Left renal pelvis (tissue), 4 donors: ENCODE measurements at regions not wholly inside any gene's neighbourhood (a gene's known extent, or its start where the extent isn't known, plus 50 kb on each side); places are given as distances from the start of the nearest gene placed in this dataset.
"Not testable (repeated sequence)": the region's sequence is repeated elsewhere in the genome, so short reads cannot be mapped to it uniquely, and the experiment has no call there.

Source experiments
- DNase-seq, 4 donors: peaks; one replicate each; pipeline ENCODE4 v3.0.0-alpha.2; 2013; ENCODE audit warnings: low read depth in 4 of 4, low spot score in 3 of 4

DNA sequence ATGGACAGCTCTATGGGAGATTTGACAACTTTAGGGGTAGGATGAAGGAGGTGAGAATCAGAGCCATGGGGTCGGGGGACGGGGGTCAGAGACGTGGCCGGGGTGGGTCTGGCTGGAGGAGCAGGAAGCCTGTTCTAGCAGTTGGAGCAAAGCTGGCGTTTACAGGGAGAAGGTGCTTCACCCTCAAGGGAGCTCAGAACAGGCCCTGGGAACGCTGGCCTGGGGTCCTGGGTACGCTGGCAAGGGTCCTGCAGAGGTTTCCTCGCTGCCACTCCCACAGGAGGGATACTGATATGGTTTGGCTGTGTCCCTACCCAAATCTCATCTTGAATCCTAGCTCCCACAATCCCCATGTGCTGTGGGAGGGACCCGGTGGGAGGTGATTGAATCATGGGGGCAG lies 205.0 kb upstream of the ARL4C start:
- DNase-seq, result no peak

DNA sequence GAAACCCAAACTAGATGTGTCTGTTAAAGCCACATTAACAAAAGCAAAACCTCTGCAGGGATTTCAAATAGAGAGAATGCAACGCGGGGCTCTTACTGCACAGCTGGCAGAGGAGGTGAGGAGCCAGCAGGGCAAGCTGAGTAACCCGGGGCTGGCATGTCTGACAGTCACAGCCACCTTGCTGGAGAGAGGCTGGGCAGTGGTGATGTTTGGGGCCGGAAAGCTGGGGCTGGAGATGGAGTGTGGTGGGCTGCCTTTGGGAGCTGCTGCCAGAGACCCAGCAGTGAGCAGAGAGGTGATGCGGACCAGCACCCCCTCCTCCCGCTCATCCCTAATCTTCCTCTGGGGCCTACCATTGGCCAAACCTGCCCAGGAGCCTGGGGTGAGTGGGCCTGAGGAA lies 204.5 kb upstream of the ARL4C start:
- DNase-seq, result no peak

- DNase-seq, result no peak
Measured at GRCh38 chr2:234699456-234699855, 202.6 kb upstream of the ARL4C start.

GRCh38 chr2:234697300-234697876 lies 200.5 kb upstream of the ARL4C start:
- DNase-seq, result not testable (repeated sequence)

DNA sequence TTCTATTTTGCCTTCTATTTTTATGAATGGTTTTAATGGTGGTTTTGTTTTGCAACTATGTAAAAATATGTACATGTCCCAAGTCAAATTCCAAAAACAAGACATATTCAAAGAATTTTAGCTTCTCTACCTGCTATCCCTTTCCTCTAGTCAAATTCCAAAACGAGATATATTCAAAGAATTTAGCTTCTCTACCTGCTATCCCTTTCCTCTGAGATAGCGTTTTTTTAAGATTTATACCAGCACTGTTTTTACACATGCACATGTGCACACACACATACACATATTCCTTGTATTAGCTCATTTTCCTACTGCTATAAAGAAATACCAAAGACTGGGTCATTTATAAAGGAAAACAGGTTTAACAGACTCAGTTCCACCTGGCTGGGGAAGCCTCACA lies 199.1 kb upstream of the ARL4C start:
- DNase-seq, result no peak

DNA sequence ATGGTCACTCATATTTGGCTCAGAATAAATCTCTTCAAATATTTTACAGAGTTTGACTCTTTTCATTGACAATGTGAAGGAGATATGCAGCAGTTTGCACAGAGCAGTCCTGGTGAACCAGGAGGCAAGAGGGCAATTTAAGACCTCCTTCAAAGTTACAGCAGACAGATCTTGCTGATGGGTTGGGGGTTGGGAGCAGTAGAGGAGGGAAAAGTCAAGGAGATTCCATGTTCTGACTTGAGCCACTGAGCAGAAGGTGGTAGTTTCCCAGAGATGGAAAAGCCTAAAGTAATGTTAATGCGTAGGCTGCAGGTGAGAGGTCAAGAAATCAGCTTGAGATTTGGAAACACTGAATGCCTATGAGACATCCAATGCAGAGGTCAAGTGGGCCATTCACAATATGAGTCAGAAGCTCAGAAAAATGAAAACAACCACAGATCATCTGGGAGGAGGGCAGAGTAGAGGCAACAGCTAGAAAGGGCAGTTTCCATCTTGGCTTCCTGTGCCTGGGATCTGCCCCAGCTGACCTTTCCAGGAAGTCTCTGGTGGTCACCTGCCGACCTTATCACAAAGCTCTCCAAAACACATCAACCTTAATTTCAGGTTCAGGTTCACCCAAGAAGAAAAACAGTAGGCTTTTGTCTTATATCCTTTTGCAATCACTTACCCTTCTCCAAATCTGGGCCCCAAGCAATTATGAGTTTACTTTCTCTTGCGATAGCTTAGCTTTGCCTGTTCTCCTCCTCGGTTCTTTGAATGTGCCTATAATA lies 197.5 kb upstream of the ARL4C start:
- DNase-seq, result no peak

- not testable (repeated sequence) for DNase-seq
Measured at GRCh38 chr2:234693681-234694190, 196.9 kb upstream of the ARL4C start.

- DNase-seq, result not testable (repeated sequence)
Measured at GRCh38 chr2:234693191-234693590, 196.3 kb upstream of the ARL4C start.

GRCh38 chr2:234691968-234692955 lies 195.4 kb upstream of the ARL4C start:
- no peak for DNase-seq

DNA sequence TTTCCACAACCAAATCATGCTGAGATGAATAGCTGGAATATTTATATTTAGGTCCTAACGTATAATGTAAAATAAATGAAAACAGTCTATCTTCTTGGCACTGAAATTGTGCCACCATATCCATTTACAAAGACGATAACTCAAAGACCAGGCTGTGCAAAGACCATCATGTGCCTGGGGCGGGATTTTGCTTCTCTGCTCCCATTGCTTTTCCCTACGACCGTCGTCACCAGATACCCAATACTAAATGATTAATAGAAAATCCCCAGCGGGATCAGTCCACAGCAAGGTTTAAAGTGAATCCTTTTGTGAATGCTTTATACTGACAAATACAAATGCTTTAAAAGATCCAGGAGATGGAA lies 194.3 kb upstream of the ARL4C start:
- no peak for DNase-seq

GRCh38 chr2:234690569-234691213 lies 193.8 kb upstream of the ARL4C start:
- DNase-seq, result peak in 1 of 4 donors; percentile 24

GRCh38 chr2:234689911-234690379 lies 193.1 kb upstream of the ARL4C start:
- no peak for DNase-seq

- no peak for DNase-seq
Measured at GRCh38 chr2:234687718-234688475, 191.0 kb upstream of the ARL4C start.

- no peak for DNase-seq
Measured at GRCh38 chr2:234686088-234686890, 189.4 kb upstream of the ARL4C start.

DNA sequence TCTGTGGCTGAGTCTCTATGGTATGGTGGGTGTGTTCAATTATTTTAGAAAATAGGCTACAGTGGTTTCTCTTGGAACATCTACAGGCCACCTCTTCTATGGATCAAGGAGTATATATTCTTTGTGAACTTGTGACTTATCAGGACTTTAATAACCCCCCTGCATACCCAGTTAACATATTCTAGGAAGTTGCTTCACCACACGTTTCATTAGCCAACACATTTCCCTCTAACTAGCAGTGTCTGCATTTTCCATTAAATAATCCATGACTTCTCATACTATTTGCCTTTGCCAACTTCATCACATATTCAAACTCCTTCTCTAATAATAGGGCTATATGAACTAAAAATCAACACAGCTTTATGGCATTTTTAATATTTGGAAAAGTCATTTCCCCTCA lies 187.6 kb upstream of the ARL4C start:
- no peak for DNase-seq

GRCh38 chr2:234683950-234684349 lies 187.1 kb upstream of the ARL4C start:
- no peak for DNase-seq

DNA sequence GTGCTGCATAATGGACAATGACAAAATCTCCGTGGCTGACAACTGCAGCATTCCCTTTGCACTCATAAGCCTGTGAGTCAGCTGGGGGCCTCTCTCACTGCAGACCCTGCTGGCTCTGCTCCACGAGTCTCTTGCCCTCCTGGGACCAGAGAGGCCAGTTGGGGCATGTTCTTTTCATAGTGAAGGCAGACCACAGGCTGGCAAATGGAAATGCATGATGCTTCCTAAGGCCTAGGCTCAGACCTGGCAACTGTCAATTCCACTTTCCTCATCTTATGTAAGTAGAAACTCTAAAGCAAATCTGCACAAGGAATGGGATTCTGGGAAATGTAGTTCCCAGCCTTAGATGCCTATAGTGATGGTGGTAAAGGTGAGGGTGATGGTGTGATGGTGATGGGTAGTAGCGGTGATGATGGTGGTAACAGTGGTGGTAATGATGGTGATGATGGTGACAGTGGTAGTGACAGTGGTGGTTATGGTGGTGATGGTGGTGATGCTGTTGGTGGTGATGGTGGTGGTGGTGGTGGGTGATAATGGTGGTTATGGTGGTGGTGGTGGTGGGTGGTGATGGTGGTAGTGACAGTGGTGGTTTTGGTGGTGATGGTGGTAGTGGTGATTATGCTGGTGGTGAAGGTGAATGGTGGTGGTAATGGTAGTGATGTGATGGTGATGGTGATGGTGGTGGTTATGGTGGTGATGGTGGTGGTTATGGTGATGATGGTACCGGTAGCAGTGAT lies 185.8 kb upstream of the ARL4C start:
- no peak for DNase-seq
